HCT116 (cell line): ENCODE measurements at regions not wholly inside any gene's neighbourhood (a gene's known extent, or its start where the extent isn't known, plus 50 kb on each side); places are given as distances from the start of the nearest gene placed in this dataset.

Experiments
- ATAC-seq: fragments of 200-7000 bp; cut with Tn5 transposase; 2 replicates; pipeline ENCODE4 v1.9.1; 2020; ENCODE audit warnings: mild to moderate bottlenecking, moderate library complexity
- BruUV-seq: library from RNA; stranded (reverse); fragments of 400-500 nt; replicated peaks from 2 replicates; lab custom pipeline; 2021; lab: Mats Ljungman, UMichigan
- CTCF ChIA-PET: fragments of 300-600 bp; sonication (Branson Sonifier 250); formaldehyde crosslinking; loops from one replicate; lab custom pipeline; 2021; ENCODE audit warnings: antibody characterized with exemption; lab: Charles Lee
- POLR2A ChIA-PET: fragments of 300-600, 350-600 bp; sonication (Branson Sonifier 250); formaldehyde crosslinking; loops from one replicate; lab custom pipeline; 2021; ENCODE audit warnings: antibody characterized with exemption; lab: Charles Lee
- RAD21 ChIA-PET, 2 experiments: fragments of 300-600 bp; sonication (Branson Sonifier 250); formaldehyde crosslinking; loops; one replicate each; lab custom pipeline; 2023; ENCODE audit warnings: low total read pairs in 2 of 2; ENCODE audit not compliant: uncharacterized antibody in 2 of 2, unreplicated experiment in 2 of 2, low non-redundant PET in 1 of 2; lab: Charles Lee
- DNase-seq: peaks from one replicate; pipeline ENCODE4 v3.0.0-alpha.2; 2010; ENCODE audit warnings: low read depth, low spot score
- H2AFZ ChIP-seq: fragments of 200-600 bp; shearing (Covaris generic), sonication (generic); 2 replicates; pipeline ENCODE4 v1.6.1; 2017; ENCODE audit warnings: low read depth, mixed run types, mixed read lengths, antibody characterized with exemption, low read length; ENCODE audit not compliant: poor library complexity, severe bottlenecking
- H3K27ac ChIP-seq: 2 replicates; pipeline ENCODE4 v1.5.1; 2012; ENCODE audit warnings: low read depth, low read length
- H3K27me3 ChIP-seq: fragments of 200-600 bp; sonication (generic); 2 replicates; pipeline ENCODE4 v1.6.1; 2016; ENCODE audit warnings: mixed run types, low read length, mixed read lengths; ENCODE audit not compliant: insufficient read depth
- H3K36me3 ChIP-seq, 2 experiments: fragments of 200-500 bp in 1 of 2; fragments of 200-600 bp in 1 of 2; sonication (Bioruptor generic) in 1 of 2; sonication (generic) in 1 of 2; 2 replicates each; pipeline versions ENCODE4 v1.5.1 to v1.6.1; 2014 to 2016; ENCODE audit warnings: low read length in 2 of 2, inconsistent platforms in 1 of 2, mixed read lengths in 1 of 2, mixed run types in 1 of 2; ENCODE audit not compliant: insufficient read depth in 2 of 2, control insufficient read depth in 1 of 2
- H3K4me1 ChIP-seq, 2 experiments: fragments of 200-600 bp in 1 of 2; sonication (generic) in 1 of 2; 2 replicates each; pipeline versions ENCODE4 v1.5.1 to v1.6.1; 2012 to 2017; ENCODE audit warnings: low read length in 2 of 2, inconsistent platforms in 1 of 2, mild to moderate bottlenecking in 1 of 2, mixed read lengths in 1 of 2, mixed run types in 1 of 2, moderate library complexity in 1 of 2; ENCODE audit not compliant: insufficient read depth in 2 of 2, control insufficient read depth in 1 of 2
- H3K4me2 ChIP-seq: fragments of 200-600 bp; sonication (generic); 2 replicates; pipeline ENCODE4 v1.6.1; 2017; ENCODE audit warnings: mixed run types, low read length, mixed read lengths
- H3K4me3 ChIP-seq, 2 experiments: fragments of 200-600 bp in 1 of 2; sonication (generic) in 1 of 2; replicated peaks in 1 of 2; 2 replicates each; pipeline ENCODE4 v1.5.1; 2011 to 2016; ENCODE audit warnings: low read length in 2 of 2, control low read depth in 1 of 2, low read depth in 1 of 2, mild to moderate bottlenecking in 1 of 2, mixed read lengths in 1 of 2, mixed run types in 1 of 2
- H3K79me2 ChIP-seq: fragments of 200-600 bp; sonication (generic); 2 replicates; pipeline ENCODE4 v1.6.1; 2017; ENCODE audit warnings: mild to moderate bottlenecking, mixed run types, low read length, moderate library complexity, mixed read lengths; ENCODE audit not compliant: insufficient read depth
- H3K9ac ChIP-seq: fragments of 200-600 bp; sonication (generic); 2 replicates; pipeline ENCODE4 v1.6.1; 2016; ENCODE audit warnings: low read length, mixed read lengths
- H3K9me2 ChIP-seq: fragments of 200-600 bp; sonication (generic), shearing (Covaris generic); 2 replicates; pipeline ENCODE4 v1.6.1; 2017; ENCODE audit warnings: mixed run types, mild to moderate bottlenecking, moderate library complexity; ENCODE audit not compliant: insufficient read depth
- H3K9me3 ChIP-seq, 2 experiments: fragments of 200-500 bp in 1 of 2; fragments of 200-600 bp in 1 of 2; sonication (Bioruptor generic) in 1 of 2; sonication (generic) in 1 of 2; 2 replicates each; pipeline ENCODE4 v1.6.1; 2014 to 2017; ENCODE audit warnings: low read length in 2 of 2, mixed read lengths in 2 of 2, inconsistent platforms in 1 of 2, low read depth in 1 of 2, mild to moderate bottlenecking in 1 of 2, mixed run types in 1 of 2, moderate library complexity in 1 of 2; ENCODE audit not compliant: control insufficient read depth in 1 of 2, insufficient read depth in 1 of 2
- H4K20me1 ChIP-seq: fragments of 200-600 bp; sonication (generic), shearing (Covaris generic); 2 replicates; pipeline ENCODE4 v1.6.1; 2017; ENCODE audit warnings: mixed run types, mild to moderate bottlenecking, moderate library complexity; ENCODE audit not compliant: insufficient read depth
- CBX3 ChIP-seq: IDR thresholded peaks from 2 replicates; pipeline ENCODE4 v1.6.1; 2012; ENCODE audit warnings: low read depth
- CEBPB ChIP-seq: IDR thresholded peaks from 2 replicates; pipeline ENCODE4 v1.6.1; 2012; ENCODE audit warnings: low read depth
- EZH2 ChIP-seq: fragments of 200-600 bp; sonication (generic); IDR thresholded peaks from 2 replicates; pipeline ENCODE4 v1.6.1; 2017; ENCODE audit warnings: antibody characterized with exemption, mixed run types
- EZH2phosphoT487 ChIP-seq: fragments of 200-600 bp; IDR thresholded peaks from 2 replicates; pipeline ENCODE4 v1.6.1; 2018; ENCODE audit warnings: antibody characterized with exemption, borderline replicate concordance
- FOSL1 ChIP-seq: IDR thresholded peaks from 2 replicates; pipeline ENCODE4 v1.6.1; 2012; ENCODE audit warnings: low read depth
- JUND ChIP-seq: IDR thresholded peaks from 2 replicates; pipeline ENCODE4 v1.6.1; 2012
- MAX ChIP-seq: IDR thresholded peaks from 2 replicates; pipeline ENCODE4 v1.6.1; 2012
- POLR2AphosphoS5 ChIP-seq: IDR thresholded peaks from 2 replicates; pipeline ENCODE4 v1.6.1; 2011; ENCODE audit warnings: mild to moderate bottlenecking, low read depth, low read length, moderate library complexity
- REST ChIP-seq: IDR thresholded peaks from 2 replicates; pipeline ENCODE4 v1.6.1; 2012; ENCODE audit warnings: low read depth
- SIN3A ChIP-seq: IDR thresholded peaks from 2 replicates; pipeline ENCODE4 v1.6.1; 2012; ENCODE audit warnings: low read depth
- SP1 ChIP-seq: IDR thresholded peaks from 2 replicates; pipeline ENCODE4 v1.6.1; 2012; ENCODE audit warnings: low read depth
- YY1 ChIP-seq: IDR thresholded peaks from 2 replicates; pipeline ENCODE4 v1.6.1; 2011; ENCODE audit warnings: low read length, low read depth, moderate library complexity, mild to moderate bottlenecking; ENCODE audit not compliant: insufficient replicate concordance; ENCODE audit errors: extremely low read depth
- ZBTB33 ChIP-seq: IDR thresholded peaks from 2 replicates; pipeline ENCODE4 v1.6.1; 2011; ENCODE audit warnings: mild to moderate bottlenecking, low read length, moderate library complexity; ENCODE audit not compliant: insufficient replicate concordance; ENCODE audit errors: extremely low read depth
- ZFX ChIP-seq: fragments of 450-650 bp; IDR thresholded peaks from 2 replicates; pipeline ENCODE4 v1.6.1; 2017
- ZNF274 ChIP-seq: fragments of 200-500 bp; sonication (Bioruptor generic); IDR thresholded peaks from 2 replicates; pipeline ENCODE4 v1.6.1; 2014; ENCODE audit warnings: mild to moderate bottlenecking, low read depth, low read length, inconsistent platforms
- intact Hi-C: fragments of 100-400 bp; cut with micrococcal nuclease; formaldehyde crosslinking; loops from 2 replicates; pipeline ENCODE4 v1.10.0; 2022

GRCh38 chr6:92497281-92497680, 922.1 kb downstream of the EPHA7 start:
- H3K36me3 ChIP-seq, result no peaks in the 10 kb centered on the region
- H2AFZ ChIP-seq, result no peak overlapping the region
- H4K20me1 ChIP-seq, result no peaks in the 10 kb centered on the region
- ChIA-PET RAD21 (no interaction called here), POLR2A (no interaction called here), CTCF (no interaction called here)
- H3K4me2 ChIP-seq, result no peak overlapping the region
- DNase-seq, result no peak
- no TSS peak for BruUV-seq
- H3K9ac ChIP-seq, result no peak overlapping the region
- no peak for ATAC-seq
- TF ChIP-seq POLR2AphosphoS5, result no peak
- TF ChIP-seq YY1, result no peak
- TF ChIP-seq ZBTB33, result no peak
- no peak for TF ChIP-seq MAX
- TF ChIP-seq CEBPB, result no peak
- no peak for TF ChIP-seq FOSL1
- TF ChIP-seq CBX3, result no peak
- H3K27me3 ChIP-seq, result no peaks in the 10 kb centered on the region
- H3K4me3 ChIP-seq, result no peak overlapping the region
- H3K4me1 ChIP-seq, result no peaks in the 10 kb centered on the region
- H3K27ac ChIP-seq, result no peak overlapping the region
- H3K9me2 ChIP-seq, result no peaks in the 10 kb centered on the region
- intact Hi-C loops, result no loop called here
- no peaks in the 10 kb centered on the region for H3K79me2 ChIP-seq
- H3K9me3 ChIP-seq, result peaks cover 0 to 12% of the 10 kb centered on the region in 2 experiments; a peak in 1 of 4 replicates

GRCh38 chr6:92496527-92496926, 922.8 kb downstream of the EPHA7 start:
- H3K27ac ChIP-seq, result no peak overlapping the region
- H3K9me3 ChIP-seq, result peaks cover 0 to 12% of the 10 kb centered on the region in 2 experiments; a peak in 2 of 4 replicates
- H3K36me3 ChIP-seq, result no peaks in the 10 kb centered on the region
- H3K4me3 ChIP-seq, result no peak overlapping the region
- H2AFZ ChIP-seq, result no peak overlapping the region
- no peaks in the 10 kb centered on the region for H3K4me1 ChIP-seq
- ChIA-PET POLR2A (no interaction called here), CTCF (no interaction called here), RAD21 (no interaction called here)
- H4K20me1 ChIP-seq, result no peaks in the 10 kb centered on the region
- no peak for ATAC-seq
- H3K79me2 ChIP-seq, result no peaks in the 10 kb centered on the region
- H3K9ac ChIP-seq, result no peak overlapping the region
- BruUV-seq, result no TSS peak
- intact Hi-C loops, result no loop called here
- H3K27me3 ChIP-seq, result no peaks in the 10 kb centered on the region
- no peak overlapping the region for H3K4me2 ChIP-seq
- H3K9me2 ChIP-seq, result no peaks in the 10 kb centered on the region
- DNase-seq, result no peak
- TF ChIP-seq CBX3, result no peak
- TF ChIP-seq REST, result no peak
- TF ChIP-seq EZH2, result no peak
- TF ChIP-seq SP1, result no peak
- TF ChIP-seq SIN3A, result no peak
- TF ChIP-seq YY1, result no peak
- TF ChIP-seq CEBPB, result no peak
- TF ChIP-seq ZNF274, result no peak
- TF ChIP-seq EZH2phosphoT487, result no peak
- no peak for TF ChIP-seq JUND
- no peak for TF ChIP-seq ZFX
